PC-3 (cell line): ENCODE measurements at regions not wholly inside any gene's neighbourhood (a gene's known extent, or its start where the extent isn't known, plus 50 kb on each side); places are given as distances from the start of the nearest gene placed in this dataset.

Experiments used
- ATAC-seq: fragments of 200-7000 bp; cut with Tn5 transposase; 2 replicates; pipeline ENCODE4 v1.9.1; 2020; ENCODE audit warnings: mild to moderate bottlenecking, moderate library complexity
- BruUV-seq: library from RNA; stranded (reverse); fragments of 400-500 nt; replicated peaks from 2 replicates; lab custom pipeline; 2021; lab: Mats Ljungman, UMichigan
- CTCF ChIA-PET: fragments of 300-600 bp; sonication (Branson Sonifier 250); formaldehyde crosslinking; loops from one replicate; lab custom pipeline; 2022; ENCODE audit warnings: antibody characterized with exemption; lab: Charles Lee
- POLR2A ChIA-PET: fragments of 300-600 bp; sonication (Branson Sonifier 250); formaldehyde crosslinking; loops from one replicate; lab custom pipeline; 2022; ENCODE audit warnings: antibody characterized with exemption; ENCODE audit not compliant: unreplicated experiment; lab: Charles Lee
- DNase-seq: peaks from one replicate; pipeline ENCODE4 v3.0.0-alpha.2; 2015
- H2AFZ ChIP-seq: fragments of 300-600 bp; sonication (generic); 2 replicates; pipeline ENCODE4 v1.6.0; 2016; ENCODE audit warnings: antibody characterized with exemption, low read length
- H3F3A ChIP-seq: fragments of 300-600 bp; sonication (generic); one replicate; pipeline ENCODE4 v1.6.0; 2017; ENCODE audit warnings: antibody characterized with exemption, low read length, control low read depth, mild to moderate bottlenecking; ENCODE audit not compliant: unreplicated experiment
- H3K27ac ChIP-seq: fragments of 300-600 bp; sonication (generic); 2 replicates; pipeline ENCODE4 v1.5.1; 2016; ENCODE audit warnings: mild to moderate bottlenecking, low read length
- H3K27me3 ChIP-seq: fragments of 300-600 bp; sonication (generic); 2 replicates; pipeline ENCODE4 v1.6.1; 2016; ENCODE audit warnings: low read length, mixed read lengths
- H3K36me3 ChIP-seq: fragments of 300-600 bp; sonication (generic); 2 replicates; pipeline ENCODE4 v1.6.1; 2016; ENCODE audit warnings: low read depth, mixed run types, low read length, mixed read lengths
- H3K4me1 ChIP-seq: fragments of 300-600 bp; sonication (generic); 2 replicates; pipeline ENCODE4 v1.5.1; 2016; ENCODE audit warnings: low read length; ENCODE audit not compliant: insufficient read depth
- H3K4me2 ChIP-seq: fragments of 300-600 bp; sonication (generic); 2 replicates; pipeline ENCODE4 v1.6.0; 2016; ENCODE audit warnings: low read length
- H3K4me3 ChIP-seq: fragments of 300-600 bp; sonication (generic); 2 replicates; pipeline ENCODE4 v1.5.1; 2016; ENCODE audit warnings: mild to moderate bottlenecking, low read length, mixed read lengths
- H3K79me2 ChIP-seq: fragments of 300-600 bp; sonication (generic); 2 replicates; pipeline ENCODE4 v1.6.1; 2017; ENCODE audit warnings: low read length, mixed read lengths
- H3K9ac ChIP-seq: fragments of 300-600 bp; sonication (generic); 2 replicates; pipeline ENCODE4 v1.6.0; 2016; ENCODE audit warnings: mild to moderate bottlenecking, low read length
- H3K9me2 ChIP-seq: fragments of 300-600 bp; sonication (generic); replicated peaks from 2 replicates; pipeline ENCODE4 v1.6.1; 2016; ENCODE audit warnings: mixed run types, low read length, mixed read lengths
- H3K9me3 ChIP-seq: fragments of 300-600 bp; sonication (generic); 2 replicates; pipeline ENCODE4 v1.6.1; 2016; ENCODE audit warnings: low read length, mixed read lengths
- H4K20me1 ChIP-seq: fragments of 300-600 bp; sonication (generic); 2 replicates; pipeline ENCODE4 v1.6.1; 2016; ENCODE audit warnings: low read length, mixed read lengths
- EZH2 ChIP-seq: fragments of 300-600 bp; sonication (generic); IDR thresholded peaks from one replicate; pipeline ENCODE4 v1.6.1; 2017; ENCODE audit warnings: antibody characterized with exemption, mild to moderate bottlenecking, low read length; ENCODE audit not compliant: unreplicated experiment
- EZH2phosphoT487 ChIP-seq: fragments of 300-600 bp; sonication (generic); IDR thresholded peaks from 2 replicates; pipeline ENCODE4 v1.6.1; 2018; ENCODE audit warnings: mild to moderate bottlenecking, antibody characterized with exemption, low read length, borderline replicate concordance
- intact Hi-C: fragments of 100-400 bp; cut with micrococcal nuclease; formaldehyde crosslinking; loops from 2 replicates; pipeline ENCODE4 v1.9.0; 2023
- TF ChIP-seq, protein P1 (sequence below): fragments of 300-600 bp; sonication (generic); conservative IDR thresholded peaks from 2 replicates; pipeline ENCODE4 v1.5.1; 2017; ENCODE audit warnings: antibody characterized with exemption, low read depth, mild to moderate bottlenecking, low read length

DNA sequence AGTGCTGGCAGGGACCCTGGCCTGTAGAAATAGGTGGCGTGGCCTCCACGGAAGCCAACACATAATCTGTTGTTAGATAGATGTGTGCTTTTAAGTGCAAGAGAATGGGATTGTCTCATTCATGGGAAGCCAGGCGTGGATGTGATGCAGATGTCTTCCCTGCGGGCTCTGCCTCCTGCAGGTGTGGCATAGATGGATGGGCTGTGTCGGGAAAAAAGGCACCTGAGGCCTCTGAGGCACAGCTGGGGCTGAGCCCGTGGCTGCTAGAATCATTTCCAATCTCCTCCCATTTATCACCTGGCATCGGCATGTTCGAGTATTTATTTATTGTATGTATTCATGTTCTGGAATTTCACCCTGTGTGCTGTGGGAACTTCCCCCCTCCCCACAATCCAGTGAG lies 353.4 kb upstream of the AJAP1 start:
- ChIA-PET CTCF (no interaction called here), POLR2A (no interaction called here)
- Histone ChIP-seq H2AFZ (no peak overlapping the region), H3K9me2 (no peaks in the 10 kb centered on the region), H3K36me3 (no peaks in the 10 kb centered on the region), H3K4me1 (no peaks in the 10 kb centered on the region), H3K27ac (no peak overlapping the region), H3K9me3 (no peaks in the 10 kb centered on the region; the same call in 1 of the 2 replicates), H3K4me3 (no peak overlapping the region), H4K20me1 (no peaks in the 10 kb centered on the region), H3K9ac (no peak overlapping the region), H3K27me3 (no peaks in the 10 kb centered on the region), H3K79me2 (no peaks in the 10 kb centered on the region), H3F3A (no peaks in the 10 kb centered on the region), H3K4me2 (no peak overlapping the region)
- TF ChIP-seq EZH2 (no peak), EZH2phosphoT487 (no peak)
- TF ChIP-seq, protein P1, sequence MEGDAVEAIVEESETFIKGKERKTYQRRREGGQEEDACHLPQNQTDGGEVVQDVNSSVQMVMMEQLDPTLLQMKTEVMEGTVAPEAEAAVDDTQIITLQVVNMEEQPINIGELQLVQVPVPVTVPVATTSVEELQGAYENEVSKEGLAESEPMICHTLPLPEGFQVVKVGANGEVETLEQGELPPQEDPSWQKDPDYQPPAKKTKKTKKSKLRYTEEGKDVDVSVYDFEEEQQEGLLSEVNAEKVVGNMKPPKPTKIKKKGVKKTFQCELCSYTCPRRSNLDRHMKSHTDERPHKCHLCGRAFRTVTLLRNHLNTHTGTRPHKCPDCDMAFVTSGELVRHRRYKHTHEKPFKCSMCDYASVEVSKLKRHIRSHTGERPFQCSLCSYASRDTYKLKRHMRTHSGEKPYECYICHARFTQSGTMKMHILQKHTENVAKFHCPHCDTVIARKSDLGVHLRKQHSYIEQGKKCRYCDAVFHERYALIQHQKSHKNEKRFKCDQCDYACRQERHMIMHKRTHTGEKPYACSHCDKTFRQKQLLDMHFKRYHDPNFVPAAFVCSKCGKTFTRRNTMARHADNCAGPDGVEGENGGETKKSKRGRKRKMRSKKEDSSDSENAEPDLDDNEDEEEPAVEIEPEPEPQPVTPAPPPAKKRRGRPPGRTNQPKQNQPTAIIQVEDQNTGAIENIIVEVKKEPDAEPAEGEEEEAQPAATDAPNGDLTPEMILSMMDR: no peak
- DNase-seq (no peak), ATAC-seq (no peak)
- intact Hi-C loops: no loop called here
- BruUV-seq: no TSS peak

DNA sequence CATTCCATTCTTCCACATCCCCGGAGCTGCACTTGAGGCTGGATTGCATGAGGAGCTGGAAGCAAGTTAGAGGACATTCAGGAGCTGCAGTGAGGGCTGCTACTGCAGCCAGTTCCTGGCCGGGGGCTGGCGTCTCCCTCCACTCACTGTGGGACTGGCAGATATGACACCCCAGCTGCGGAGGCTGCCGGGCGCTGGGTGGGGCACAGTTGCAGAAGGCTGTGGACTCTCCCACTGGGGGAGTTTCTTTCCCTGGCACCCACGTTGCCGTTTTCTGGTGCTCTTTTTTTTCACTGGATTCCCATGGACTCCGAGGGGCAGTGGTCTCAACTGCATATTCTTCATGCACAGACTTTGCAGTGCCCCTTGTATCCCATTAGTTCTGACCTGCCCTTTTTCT lies 351.1 kb upstream of the AJAP1 start:
- H3K79me2 ChIP-seq: no peaks in the 10 kb centered on the region
- H3K9me2 ChIP-seq: no peaks in the 10 kb centered on the region
- no peak overlapping the region for H3K4me2 ChIP-seq
- intact Hi-C loops: no loop called here
- BruUV-seq: no TSS peak
- H3K9ac ChIP-seq: no peak overlapping the region
- H4K20me1 ChIP-seq: no peaks in the 10 kb centered on the region
- CTCF ChIA-PET: no interaction called here
- H3K27me3 ChIP-seq: no peaks in the 10 kb centered on the region
- no peak for ATAC-seq
- H3F3A ChIP-seq: no peaks in the 10 kb centered on the region
- no peak overlapping the region for H3K27ac ChIP-seq
- POLR2A ChIA-PET: no interaction called here
- no peak overlapping the region for H3K4me3 ChIP-seq
- H2AFZ ChIP-seq: no peak overlapping the region
- H3K4me1 ChIP-seq: no peaks in the 10 kb centered on the region
- no peaks in the 10 kb centered on the region for H3K36me3 ChIP-seq
- H3K9me3 ChIP-seq: no peaks in the 10 kb centered on the region; the same call in 1 of the 2 replicates
- DNase-seq: no peak
- TF ChIP-seq EZH2phosphoT487 (no peak), EZH2 (no peak)
- TF ChIP-seq, protein P1: no peak

DNA sequence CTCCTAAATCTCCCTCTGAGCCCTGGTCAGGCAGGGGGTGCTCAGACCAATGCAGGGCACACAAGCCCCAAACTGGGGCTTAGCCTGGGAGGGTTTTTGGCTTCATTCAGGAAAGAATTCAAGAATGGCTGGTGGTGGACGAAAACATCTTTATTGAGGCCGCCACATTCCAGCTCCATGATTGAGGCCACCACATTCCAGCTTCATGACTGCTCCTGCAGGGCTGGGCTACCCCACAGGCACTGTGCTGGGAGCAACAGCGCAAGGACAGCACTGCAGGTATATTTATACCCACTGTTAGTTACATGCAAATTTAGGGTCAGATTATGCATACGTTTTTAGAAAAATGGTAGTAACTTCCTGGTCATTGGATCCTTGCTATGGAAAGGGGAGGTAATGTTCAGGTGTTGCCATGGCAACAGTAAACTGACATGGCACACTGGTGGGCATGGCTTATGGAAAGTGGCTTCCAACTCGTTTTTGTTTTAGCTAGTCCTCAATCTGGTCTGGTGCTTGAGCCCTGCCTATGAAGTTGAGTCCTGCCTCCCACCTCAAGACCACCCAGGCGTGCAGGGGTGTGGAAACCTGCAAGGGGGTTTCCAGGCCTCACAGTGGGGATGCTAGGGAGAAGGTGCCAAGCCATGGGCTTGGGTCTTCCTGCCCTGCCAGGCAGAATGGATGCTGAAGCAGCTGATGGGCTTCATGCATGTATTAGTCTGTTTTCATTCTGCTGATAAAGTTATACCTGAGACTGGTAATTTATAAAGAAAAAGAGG lies 348.7 kb upstream of the AJAP1 start:
- ChIA-PET CTCF (no interaction called here), POLR2A (no interaction called here)
- Histone ChIP-seq H3K4me2 (no peak overlapping the region), H3K4me1 (no peaks in the 10 kb centered on the region), H3F3A (no peaks in the 10 kb centered on the region), H3K4me3 (no peak overlapping the region), H3K9ac (no peak overlapping the region), H3K9me3 (no peaks in the 10 kb centered on the region; the same call in 1 of the 2 replicates), H4K20me1 (no peaks in the 10 kb centered on the region), H3K79me2 (no peaks in the 10 kb centered on the region), H3K9me2 (no peaks in the 10 kb centered on the region), H3K36me3 (no peaks in the 10 kb centered on the region), H3K27me3 (no peaks in the 10 kb centered on the region), H3K27ac (no peak overlapping the region), H2AFZ (no peak overlapping the region)
- TF ChIP-seq, protein P1: no peak
- TF ChIP-seq EZH2: no peak
- TF ChIP-seq EZH2phosphoT487: no peak
- no peak for DNase-seq
- no peak for ATAC-seq
- intact Hi-C loops: no loop called here
- BruUV-seq: no TSS peak
